Nephron progenitor cell (in vitro differentiated cells): ENCODE measurements at regions not wholly inside any gene's neighbourhood (a gene's known extent, or its start where the extent isn't known, plus 50 kb on each side); places are given as distances from the start of the nearest gene placed in this dataset.

Experiments used
- DNase-seq: peaks from one replicate; pipeline ENCODE4 v3.0.0; 2021
- H3K27ac Mint-ChIP-seq: 2 replicates; pipeline ENCODE4 v1.8.0; 2021; ENCODE audit warnings: mild to moderate bottlenecking, moderate library complexity, mixed read lengths
- H3K27me3 Mint-ChIP-seq: 2 replicates; pipeline ENCODE4 v1.8.0; 2021; ENCODE audit warnings: mild to moderate bottlenecking, low read depth, mixed read lengths; ENCODE audit not compliant: poor library complexity
- H3K36me3 Mint-ChIP-seq: 2 replicates; pipeline ENCODE4 v1.8.0; 2021; ENCODE audit warnings: low read depth, mixed read lengths
- H3K4me1 Mint-ChIP-seq: 2 replicates; pipeline ENCODE4 v1.8.0; 2021; ENCODE audit warnings: mixed read lengths
- H3K4me3 Mint-ChIP-seq: 2 replicates; pipeline ENCODE4 v1.8.0; 2021; ENCODE audit warnings: mild to moderate bottlenecking, moderate library complexity, mixed read lengths
- H3K9me3 Mint-ChIP-seq: 2 replicates; pipeline ENCODE4 v1.8.0; 2021; ENCODE audit warnings: mild to moderate bottlenecking, moderate library complexity, mixed read lengths
- CTCF ChIP-seq: fragments of 200-600 bp; sonication (generic); IDR thresholded peaks from 2 replicates; pipeline ENCODE4 v1.5.0; 2021; ENCODE audit warnings: antibody characterized with exemption

DNA sequence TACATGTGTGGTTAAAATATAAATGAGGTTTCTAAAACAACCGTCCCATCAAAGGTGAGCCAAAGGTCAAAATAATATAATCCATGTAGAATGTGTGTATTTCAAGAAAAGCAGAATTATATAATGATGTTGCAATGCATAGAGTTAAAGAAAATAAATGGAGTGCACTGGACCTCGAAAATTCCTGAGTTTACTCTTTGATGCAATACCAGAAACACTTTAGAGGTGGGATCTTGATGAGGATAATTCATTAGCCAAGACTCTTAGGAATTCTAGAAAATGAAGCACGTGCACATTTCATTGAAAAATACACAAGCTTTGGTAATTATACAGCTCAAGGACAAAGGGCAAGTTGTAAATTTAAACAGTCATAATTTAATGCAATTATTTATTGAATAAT lies 508.9 kb upstream of the ARGLU1 start:
- Mint-ChIP-seq H3K9me3 (peaks cover 22% of the 10 kb centered on the region), H3K4me1 (no peaks in the 10 kb centered on the region), H3K36me3 (peaks cover 14% of the 10 kb centered on the region), H3K27me3 (peaks cover 5% of the 10 kb centered on the region), H3K27ac (no peak overlapping the region), H3K4me3 (no peak overlapping the region)
- no peak for TF ChIP-seq CTCF
- DNase-seq = no peak

GRCh38 chr13:107075576-107075975 lies 507.6 kb upstream of the ARGLU1 start:
- H3K27me3 Mint-ChIP-seq = peaks cover 5% of the 10 kb centered on the region
- TF ChIP-seq CTCF = no peak
- peaks cover 22% of the 10 kb centered on the region for H3K9me3 Mint-ChIP-seq
- no peak for DNase-seq
- no peaks in the 10 kb centered on the region for H3K4me1 Mint-ChIP-seq
- H3K27ac Mint-ChIP-seq = no peak overlapping the region
- peaks cover 14% of the 10 kb centered on the region for H3K36me3 Mint-ChIP-seq
- no peak overlapping the region for H3K4me3 Mint-ChIP-seq

GRCh38 chr13:107070792-107071191 lies 502.9 kb upstream of the ARGLU1 start:
- no peak for DNase-seq
- no peak for TF ChIP-seq CTCF
- Mint-ChIP-seq H3K36me3 (peaks cover 12% of the 10 kb centered on the region), H3K9me3 (peaks cover 20% of the 10 kb centered on the region), H3K27me3 (no peaks in the 10 kb centered on the region), H3K27ac (peak overlapping the region; percentile 60), H3K4me3 (no peak overlapping the region), H3K4me1 (no peaks in the 10 kb centered on the region)

GRCh38 chr13:107069108-107069776 lies 501.3 kb upstream of the ARGLU1 start:
- TF ChIP-seq CTCF = no peak
- Mint-ChIP-seq H3K27me3 (no peaks in the 10 kb centered on the region), H3K4me1 (no peaks in the 10 kb centered on the region), H3K4me3 (no peak overlapping the region), H3K9me3 (peaks cover 4% of the 10 kb centered on the region), H3K36me3 (peaks cover under 1% of the 10 kb centered on the region), H3K27ac (no peak overlapping the region)
- DNase-seq = no peak

DNA sequence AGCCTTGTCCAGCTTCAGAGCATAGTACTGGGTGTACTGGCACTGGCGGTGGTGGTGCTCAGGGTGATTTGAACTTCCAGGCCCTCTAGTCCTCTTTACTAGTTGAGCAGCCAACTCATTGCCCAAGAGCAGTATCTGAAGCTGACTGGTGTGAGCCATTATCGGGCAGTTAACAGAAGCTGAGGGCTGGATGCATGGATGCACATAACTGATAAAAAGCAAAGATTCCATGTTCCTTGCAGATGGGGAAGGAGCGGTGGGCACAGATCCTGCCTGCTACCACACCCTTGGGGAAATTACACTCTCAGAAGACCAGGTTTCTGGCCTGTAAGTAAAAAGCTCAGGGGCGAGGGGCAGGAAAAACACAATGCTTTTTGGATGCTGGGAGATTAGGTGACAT lies 499.4 kb upstream of the ARGLU1 start:
- TF ChIP-seq CTCF = no peak
- Mint-ChIP-seq H3K27me3 (no peaks in the 10 kb centered on the region), H3K4me1 (no peaks in the 10 kb centered on the region), H3K36me3 (no peaks in the 10 kb centered on the region), H3K9me3 (no peaks in the 10 kb centered on the region), H3K27ac (no peak overlapping the region), H3K4me3 (no peak overlapping the region)
- no peak for DNase-seq

DNA sequence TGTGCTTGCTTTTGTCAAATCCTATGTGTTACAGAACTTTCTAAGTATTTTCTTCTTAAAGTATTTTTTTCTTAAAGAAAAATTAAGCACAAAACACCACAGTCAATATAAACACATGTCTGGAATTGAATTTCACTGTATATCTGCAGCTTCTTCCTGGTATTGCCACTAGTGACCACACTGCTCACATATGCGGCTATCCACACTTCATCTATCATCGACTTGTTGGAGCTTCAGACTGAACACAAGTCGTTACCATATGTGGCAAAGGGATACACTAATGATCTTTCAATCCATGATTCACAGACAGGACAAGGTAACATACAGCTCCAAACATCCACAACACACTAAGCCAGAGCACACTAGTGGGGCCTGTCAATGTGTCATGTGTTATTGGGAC lies 498.4 kb upstream of the ARGLU1 start:
- H3K4me3 Mint-ChIP-seq = no peak overlapping the region
- no peak overlapping the region for H3K27ac Mint-ChIP-seq
- no peak for TF ChIP-seq CTCF

More for the DNA sequence above, 498.4 kb upstream of the ARGLU1 start:
- Mint-ChIP-seq H3K9me3 (no peaks in the 10 kb centered on the region), H3K4me1 (no peaks in the 10 kb centered on the region), H3K27me3 (no peaks in the 10 kb centered on the region), H3K36me3 (no peaks in the 10 kb centered on the region)
- no peak for DNase-seq
